Neural progenitor cell (in vitro differentiated cells): ENCODE measurements at regions not wholly inside any gene's neighbourhood (a gene's known extent, or its start where the extent isn't known, plus 50 kb on each side); places are given as distances from the start of the nearest gene placed in this dataset.

Source experiments
- EZH2 ChIP-seq: fragments of 200-600 bp; sonication (generic); IDR thresholded peaks from 2 replicates; pipeline ENCODE4 v1.6.1; 2017; ENCODE audit warnings: antibody characterized with exemption, mild to moderate bottlenecking, moderate library complexity
- EZH2phosphoT487 ChIP-seq: fragments of 200-600 bp; sonication (generic); IDR thresholded peaks from 2 replicates; pipeline ENCODE4 v1.6.1; 2017; ENCODE audit warnings: antibody characterized with exemption
- TF ChIP-seq, protein P1 (sequence below): fragments of 200-600 bp; sonication (generic); IDR thresholded peaks from 2 replicates; pipeline ENCODE4 v1.5.1; 2017; ENCODE audit warnings: antibody characterized with exemption, mild to moderate bottlenecking

DNA sequence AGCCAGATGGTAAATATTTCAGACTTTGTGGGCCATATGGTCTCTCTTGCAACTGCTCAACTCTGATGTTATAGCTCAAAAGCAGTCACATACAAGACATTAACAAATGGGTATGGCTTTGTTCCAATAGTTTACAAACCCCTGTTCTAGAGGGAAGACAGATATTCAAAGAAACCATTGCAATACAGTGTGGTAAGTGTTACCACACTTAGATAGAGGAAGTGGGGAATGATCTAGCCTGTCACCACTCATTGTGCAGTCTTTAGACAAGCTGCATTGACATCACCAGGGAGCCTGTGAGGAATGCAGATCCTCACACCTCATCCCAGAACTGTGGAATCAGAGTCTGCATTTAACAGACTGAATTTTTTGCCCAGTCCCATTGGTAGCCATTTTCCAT lies 80.0 kb upstream of the RGS6 start:
- TF ChIP-seq EZH2 (no peak), EZH2phosphoT487 (no peak)
- TF ChIP-seq, protein P1, sequence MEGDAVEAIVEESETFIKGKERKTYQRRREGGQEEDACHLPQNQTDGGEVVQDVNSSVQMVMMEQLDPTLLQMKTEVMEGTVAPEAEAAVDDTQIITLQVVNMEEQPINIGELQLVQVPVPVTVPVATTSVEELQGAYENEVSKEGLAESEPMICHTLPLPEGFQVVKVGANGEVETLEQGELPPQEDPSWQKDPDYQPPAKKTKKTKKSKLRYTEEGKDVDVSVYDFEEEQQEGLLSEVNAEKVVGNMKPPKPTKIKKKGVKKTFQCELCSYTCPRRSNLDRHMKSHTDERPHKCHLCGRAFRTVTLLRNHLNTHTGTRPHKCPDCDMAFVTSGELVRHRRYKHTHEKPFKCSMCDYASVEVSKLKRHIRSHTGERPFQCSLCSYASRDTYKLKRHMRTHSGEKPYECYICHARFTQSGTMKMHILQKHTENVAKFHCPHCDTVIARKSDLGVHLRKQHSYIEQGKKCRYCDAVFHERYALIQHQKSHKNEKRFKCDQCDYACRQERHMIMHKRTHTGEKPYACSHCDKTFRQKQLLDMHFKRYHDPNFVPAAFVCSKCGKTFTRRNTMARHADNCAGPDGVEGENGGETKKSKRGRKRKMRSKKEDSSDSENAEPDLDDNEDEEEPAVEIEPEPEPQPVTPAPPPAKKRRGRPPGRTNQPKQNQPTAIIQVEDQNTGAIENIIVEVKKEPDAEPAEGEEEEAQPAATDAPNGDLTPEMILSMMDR, result no peak
